Activated CD4-positive, alpha-beta T cell treated with anti-CD3 and anti-CD28 coated beads, Interleukin-2, amount 10 ng/mL, durations not matched to agents 7 days and 5 days (primary cell): ENCODE measurements at regions not wholly inside any gene's neighbourhood (a gene's known extent, or its start where the extent isn't known, plus 50 kb on each side); places are given as distances from the start of the nearest gene placed in this dataset.

ENCODE experiments used
- CTCF ChIA-PET: fragments of 350-600 bp; sonication (Branson Sonifier 250); formaldehyde crosslinking; loops from one replicate; lab custom pipeline; 2021; ENCODE audit warnings: antibody characterized with exemption; lab: Charles Lee
- POLR2A ChIA-PET: fragments of 350-600 bp; sonication (Branson Sonifier 250); formaldehyde crosslinking; loops from one replicate; lab custom pipeline; 2021; ENCODE audit warnings: antibody characterized with exemption; lab: Charles Lee
- DNase-seq: peaks from one replicate; pipeline ENCODE4 v3.0.0-alpha.2; 2020
- H3K27ac Mint-ChIP-seq: one replicate; pipeline ENCODE4 v1.8.0; 2021; ENCODE audit warnings: mild to moderate bottlenecking, moderate library complexity, mixed read lengths
- H3K27me3 Mint-ChIP-seq: one replicate; pipeline ENCODE4 v1.8.0; 2021; ENCODE audit warnings: mixed read lengths
- H3K36me3 Mint-ChIP-seq: one replicate; pipeline ENCODE4 v1.8.0; 2021; ENCODE audit warnings: low read depth, mixed read lengths
- H3K4me1 Mint-ChIP-seq: one replicate; pipeline ENCODE4 v1.8.0; 2021; ENCODE audit warnings: mixed read lengths
- H3K4me3 Mint-ChIP-seq: one replicate; pipeline ENCODE4 v1.8.0; 2021; ENCODE audit warnings: mild to moderate bottlenecking, moderate library complexity, mixed read lengths
- H3K9me3 Mint-ChIP-seq: one replicate; pipeline ENCODE4 v1.8.0; 2021; ENCODE audit warnings: mixed read lengths

- Mint-ChIP-seq H3K4me3 (no peak overlapping the region), H3K27ac (no peak overlapping the region), H3K27me3 (no peaks in the 10 kb centered on the region), H3K4me1 (no peaks in the 10 kb centered on the region), H3K36me3 (no peaks in the 10 kb centered on the region), H3K9me3 (no peaks in the 10 kb centered on the region)
- no peak for DNase-seq
- ChIA-PET POLR2A (no interaction called here), CTCF (no interaction called here)
These were observed 534.1 kb downstream of the PCDH17 start for GRCh38 chr13:58165617-58166016.

DNA sequence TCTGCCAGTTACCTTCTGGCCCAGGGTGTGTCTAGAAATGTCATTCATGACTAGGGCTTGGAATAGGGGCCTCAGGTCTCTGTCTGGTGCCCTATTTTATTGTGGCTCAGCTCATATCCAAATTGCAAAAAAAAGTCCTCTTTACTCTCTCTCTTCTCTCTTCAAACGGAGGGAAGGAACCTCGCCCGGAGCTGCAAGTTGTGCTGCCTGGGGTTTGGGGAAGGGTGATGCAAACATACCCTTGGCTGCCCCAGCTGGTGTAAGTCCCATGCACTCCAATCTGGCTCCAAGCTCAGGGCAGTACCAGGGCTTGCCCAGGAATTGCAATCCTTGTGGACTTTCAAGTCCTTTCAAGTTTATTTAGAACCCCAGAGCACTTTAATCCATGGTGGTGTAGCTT is 549.6 kb downstream of the PCDH17 start:
- no peak overlapping the region for H3K27ac Mint-ChIP-seq
- peaks cover 15% of the 10 kb centered on the region for H3K9me3 Mint-ChIP-seq
- H3K36me3 Mint-ChIP-seq = no peaks in the 10 kb centered on the region
- H3K27me3 Mint-ChIP-seq = no peaks in the 10 kb centered on the region
- POLR2A ChIA-PET = no interaction called here
- no peak overlapping the region for H3K4me3 Mint-ChIP-seq
- no peak for DNase-seq
- H3K4me1 Mint-ChIP-seq = no peaks in the 10 kb centered on the region
- CTCF ChIA-PET = no interaction called here

GRCh38 chr13:58187881-58188280 is 556.3 kb downstream of the PCDH17 start:
- POLR2A ChIA-PET = no interaction called here
- no peak for DNase-seq
- CTCF ChIA-PET = no interaction called here
- Mint-ChIP-seq H3K36me3 (no peaks in the 10 kb centered on the region), H3K27me3 (no peaks in the 10 kb centered on the region), H3K9me3 (peaks cover 12% of the 10 kb centered on the region), H3K4me1 (no peaks in the 10 kb centered on the region), H3K27ac (no peak overlapping the region), H3K4me3 (no peak overlapping the region)

GRCh38 chr13:58190577-58190976 is 559.0 kb downstream of the PCDH17 start:
- H3K4me1 Mint-ChIP-seq = no peaks in the 10 kb centered on the region
- CTCF ChIA-PET = no interaction called here

GRCh38 chr13:58191754-58192153 is 560.2 kb downstream of the PCDH17 start:
- Mint-ChIP-seq H3K4me3 (no peak overlapping the region), H3K27ac (no peak overlapping the region), H3K4me1 (no peaks in the 10 kb centered on the region), H3K9me3 (peaks cover 5% of the 10 kb centered on the region), H3K27me3 (no peaks in the 10 kb centered on the region), H3K36me3 (no peaks in the 10 kb centered on the region)
- ChIA-PET POLR2A (no interaction called here), CTCF (no interaction called here)
- DNase-seq = no peak

More at GRCh38 chr13:58190577-58190976, 559.0 kb downstream of the PCDH17 start:
- no peak for DNase-seq
- H3K27ac Mint-ChIP-seq = no peak overlapping the region
- peaks cover 12% of the 10 kb centered on the region for H3K9me3 Mint-ChIP-seq
- no peaks in the 10 kb centered on the region for H3K36me3 Mint-ChIP-seq
- no peak overlapping the region for H3K4me3 Mint-ChIP-seq
- no peaks in the 10 kb centered on the region for H3K27me3 Mint-ChIP-seq
- POLR2A ChIA-PET = no interaction called here

DNA sequence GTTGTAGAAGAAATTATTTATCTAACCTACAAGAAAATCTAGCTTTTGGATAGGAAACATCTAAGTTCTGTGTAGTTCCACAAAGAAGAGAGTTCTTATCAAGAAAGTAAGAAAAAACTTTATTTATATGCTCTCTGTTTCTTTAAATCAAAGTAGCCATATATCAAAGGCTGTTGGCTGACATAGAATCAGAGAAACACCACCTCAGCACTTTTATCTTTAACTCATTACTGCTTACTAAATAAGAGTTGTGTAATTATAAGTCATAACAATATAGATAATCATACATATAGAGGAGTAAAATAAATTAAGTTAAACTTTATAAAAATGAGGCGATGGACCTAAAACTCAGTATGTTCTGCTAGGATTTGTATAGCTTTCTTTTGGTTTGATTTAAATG is 570.6 kb downstream of the PCDH17 start:
- POLR2A ChIA-PET = no interaction called here
- Mint-ChIP-seq H3K27ac (no peak overlapping the region), H3K4me1 (no peaks in the 10 kb centered on the region), H3K36me3 (no peaks in the 10 kb centered on the region), H3K27me3 (no peaks in the 10 kb centered on the region), H3K9me3 (peaks cover 6% of the 10 kb centered on the region), H3K4me3 (no peak overlapping the region)
- CTCF ChIA-PET = no interaction called here
- DNase-seq = no peak

GRCh38 chr13:58207501-58207900 is 576.0 kb downstream of the PCDH17 start:
- Mint-ChIP-seq H3K27me3 (no peaks in the 10 kb centered on the region), H3K4me3 (no peak overlapping the region), H3K4me1 (no peaks in the 10 kb centered on the region), H3K27ac (no peak overlapping the region), H3K36me3 (no peaks in the 10 kb centered on the region), H3K9me3 (peaks cover 3% of the 10 kb centered on the region)
- DNase-seq = no peak
- CTCF ChIA-PET = no interaction called here
- POLR2A ChIA-PET = no interaction called here

DNA sequence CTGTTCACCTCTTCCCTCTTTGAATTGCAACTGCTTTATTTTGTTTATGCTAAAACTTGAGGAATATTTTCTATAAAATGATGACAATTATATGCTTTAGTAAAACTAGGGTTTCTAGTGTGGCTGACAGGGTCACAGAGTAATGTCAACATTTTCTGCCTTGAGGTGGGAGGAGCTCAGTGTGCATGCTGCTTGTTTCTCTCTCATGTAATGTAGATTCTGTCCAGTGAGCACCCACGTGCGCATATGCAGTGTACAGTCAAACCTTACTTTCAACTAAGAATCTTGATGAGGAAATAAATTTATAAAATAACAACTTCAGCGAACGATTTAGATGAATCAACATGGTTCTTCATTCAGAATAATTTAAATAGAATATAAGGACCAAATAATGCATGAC is 603.9 kb downstream of the PCDH17 start:
- no peaks in the 10 kb centered on the region for H3K27me3 Mint-ChIP-seq
- DNase-seq = no peak
- H3K27ac Mint-ChIP-seq = no peak overlapping the region
- POLR2A ChIA-PET = no interaction called here
- H3K36me3 Mint-ChIP-seq = no peaks in the 10 kb centered on the region
- no peak overlapping the region for H3K4me3 Mint-ChIP-seq
- H3K9me3 Mint-ChIP-seq = peaks cover 6% of the 10 kb centered on the region
- CTCF ChIA-PET = no interaction called here
- no peaks in the 10 kb centered on the region for H3K4me1 Mint-ChIP-seq

DNA sequence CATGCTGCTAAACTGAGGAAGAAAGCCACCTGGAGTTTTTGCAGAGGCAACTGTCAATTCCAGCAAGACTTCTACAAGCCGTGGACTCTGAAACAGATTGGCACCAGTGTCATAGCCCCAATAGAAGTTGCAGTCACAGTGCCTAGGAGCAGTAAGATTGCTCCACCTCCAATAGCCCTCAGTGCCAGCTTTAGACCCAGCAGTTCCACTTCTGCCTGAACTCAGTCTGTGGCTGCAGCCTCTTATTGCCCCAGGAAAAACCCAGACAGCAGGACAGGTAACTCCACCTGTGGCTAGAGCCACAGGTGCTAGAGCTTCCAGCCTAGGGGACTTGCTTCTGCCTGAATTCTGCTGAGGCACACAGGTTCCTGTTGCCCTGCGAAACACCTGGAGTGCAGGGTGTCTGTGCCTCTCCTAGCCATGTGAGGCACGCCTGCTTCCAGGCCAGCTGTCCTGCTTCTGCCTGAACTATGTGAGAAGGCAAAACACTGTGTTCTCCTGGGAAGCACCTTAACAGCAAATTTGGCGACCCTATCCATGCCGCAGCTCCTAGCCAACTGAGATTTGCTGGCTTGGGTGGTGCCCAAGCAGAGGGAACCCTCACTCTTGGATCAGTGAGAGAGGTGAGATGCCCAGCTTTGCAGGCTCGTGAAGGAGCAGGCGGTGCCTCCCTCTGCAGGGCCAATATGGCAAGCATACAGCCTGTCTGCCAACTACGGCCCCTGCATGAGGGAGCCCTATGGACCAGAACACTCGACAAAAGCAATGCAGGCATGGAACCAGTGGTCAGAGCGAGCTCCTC is 607.6 kb downstream of the PCDH17 start:
- CTCF ChIA-PET = no interaction called here
- no peak for DNase-seq
- Mint-ChIP-seq H3K27me3 (no peaks in the 10 kb centered on the region), H3K4me1 (no peaks in the 10 kb centered on the region), H3K4me3 (no peak overlapping the region), H3K27ac (no peak overlapping the region), H3K36me3 (no peaks in the 10 kb centered on the region), H3K9me3 (peaks cover 7% of the 10 kb centered on the region)
- POLR2A ChIA-PET = no interaction called here

GRCh38 chr13:58239774-58240268 is 608.3 kb downstream of the PCDH17 start:
- POLR2A ChIA-PET = no interaction called here
- no peaks in the 10 kb centered on the region for H3K27me3 Mint-ChIP-seq
- CTCF ChIA-PET = no interaction called here
- no peaks in the 10 kb centered on the region for H3K4me1 Mint-ChIP-seq
- H3K9me3 Mint-ChIP-seq = peaks cover 7% of the 10 kb centered on the region
- no peaks in the 10 kb centered on the region for H3K36me3 Mint-ChIP-seq
- no peak for DNase-seq
- no peak overlapping the region for H3K4me3 Mint-ChIP-seq
- H3K27ac Mint-ChIP-seq = no peak overlapping the region

GRCh38 chr13:58247080-58247479 is 615.5 kb downstream of the PCDH17 start:
- Mint-ChIP-seq H3K36me3 (no peaks in the 10 kb centered on the region), H3K4me1 (no peaks in the 10 kb centered on the region), H3K9me3 (peaks cover 4% of the 10 kb centered on the region), H3K27ac (no peak overlapping the region), H3K4me3 (no peak overlapping the region), H3K27me3 (no peaks in the 10 kb centered on the region)
- ChIA-PET CTCF (no interaction called here), POLR2A (no interaction called here)
- DNase-seq = no peak

- Mint-ChIP-seq H3K4me3 (no peak overlapping the region), H3K36me3 (no peaks in the 10 kb centered on the region), H3K4me1 (no peaks in the 10 kb centered on the region), H3K27me3 (no peaks in the 10 kb centered on the region), H3K27ac (no peak overlapping the region), H3K9me3 (peaks cover 4% of the 10 kb centered on the region)
- POLR2A ChIA-PET = no interaction called here
- DNase-seq = no peak
- CTCF ChIA-PET = no interaction called here
These were observed 623.4 kb downstream of the PCDH17 start for GRCh38 chr13:58254943-58255342.

GRCh38 chr13:58266271-58266670 is 634.7 kb downstream of the PCDH17 start:
- no peak overlapping the region for H3K4me3 Mint-ChIP-seq
- no peaks in the 10 kb centered on the region for H3K27me3 Mint-ChIP-seq
- DNase-seq = no peak
- H3K4me1 Mint-ChIP-seq = no peaks in the 10 kb centered on the region
- ChIA-PET CTCF (no interaction called here), POLR2A (no interaction called here)
- no peaks in the 10 kb centered on the region for H3K36me3 Mint-ChIP-seq
- no peaks in the 10 kb centered on the region for H3K9me3 Mint-ChIP-seq
- H3K27ac Mint-ChIP-seq = no peak overlapping the region
